Activated T-helper 1 cell treated with anti-CD3 and anti-CD28 coated beads, Interleukin-12 subunit alpha, Interleukin-12 subunit beta, Interleukin-2, Interleukin-4 antibody, amounts not matched to agents 30 ng/mL and 10 ng/mL and 1 ng/mL, durations not matched to agents 14 hours and 24 hours and 36 hours (primary cell): ENCODE measurements at regions not wholly inside any gene's neighbourhood (a gene's known extent, or its start where the extent isn't known, plus 50 kb on each side); places are given as distances from the start of the nearest gene placed in this dataset.

Experiments
- DNase-seq: peaks from one replicate; pipeline ENCODE4 v3.0.0; 2021; ENCODE audit warnings: low spot score
- H3K27ac Mint-ChIP-seq: one replicate; pipeline ENCODE4 v1.8.0; 2021; ENCODE audit warnings: mild to moderate bottlenecking, mixed read lengths
- H3K27me3 Mint-ChIP-seq: one replicate; pipeline ENCODE4 v1.8.0; 2022; ENCODE audit warnings: mild to moderate bottlenecking, moderate library complexity, mixed read lengths; ENCODE audit not compliant: insufficient read depth
- H3K36me3 Mint-ChIP-seq: one replicate; pipeline ENCODE4 v1.8.0; 2021; ENCODE audit warnings: low read depth, mixed read lengths
- H3K4me1 Mint-ChIP-seq: one replicate; pipeline ENCODE4 v1.8.0; 2021; ENCODE audit warnings: low read depth, mixed read lengths
- H3K4me3 Mint-ChIP-seq: one replicate; pipeline ENCODE4 v1.8.0; 2021; ENCODE audit warnings: mild to moderate bottlenecking, moderate library complexity, mixed read lengths
- H3K9me3 Mint-ChIP-seq: one replicate; pipeline ENCODE4 v1.8.0; 2021; ENCODE audit warnings: mixed read lengths
- intact Hi-C: fragments of 100-400 bp; cut with micrococcal nuclease; formaldehyde crosslinking; loops from one replicate; pipeline ENCODE4 v1.15.1; 2024

- H3K4me1 Mint-ChIP-seq, result no peaks in the 10 kb centered on the region
- intact Hi-C loops, result no loop called here
- DNase-seq, result no peak
- H3K4me3 Mint-ChIP-seq, result no peak overlapping the region
- no peak overlapping the region for H3K27ac Mint-ChIP-seq
- peaks cover 34% of the 10 kb centered on the region for H3K9me3 Mint-ChIP-seq
- H3K27me3 Mint-ChIP-seq, result peaks cover 5% of the 10 kb centered on the region
- H3K36me3 Mint-ChIP-seq, result no peaks in the 10 kb centered on the region
These were observed 50.1 kb downstream of the GCNT4 start for GRCh38 chr5:75002271-75002670.

- intact Hi-C loops, result no loop called here
- Mint-ChIP-seq H3K27me3 (peaks cover 6% of the 10 kb centered on the region), H3K36me3 (peaks cover 2% of the 10 kb centered on the region), H3K9me3 (peaks cover 4% of the 10 kb centered on the region), H3K4me1 (no peaks in the 10 kb centered on the region), H3K4me3 (no peak overlapping the region), H3K27ac (no peak overlapping the region)
- no peak for DNase-seq
These were observed 56.4 kb downstream of the GCNT4 start for GRCh38 chr5:74995926-74996325.

- H3K36me3 Mint-ChIP-seq, result peaks cover 2% of the 10 kb centered on the region
- no peaks in the 10 kb centered on the region for H3K4me1 Mint-ChIP-seq
- DNase-seq, result no peak
- H3K9me3 Mint-ChIP-seq, result peaks cover 4% of the 10 kb centered on the region
- intact Hi-C loops, result no loop called here
- H3K27me3 Mint-ChIP-seq, result peaks cover 6% of the 10 kb centered on the region
- H3K27ac Mint-ChIP-seq, result no peak overlapping the region
- no peak overlapping the region for H3K4me3 Mint-ChIP-seq
These were observed 57.5 kb downstream of the GCNT4 start for GRCh38 chr5:74994826-74995225.

- H3K27me3 Mint-ChIP-seq, result peaks cover 6% of the 10 kb centered on the region
- peaks cover 4% of the 10 kb centered on the region for H3K9me3 Mint-ChIP-seq
- peaks cover 2% of the 10 kb centered on the region for H3K36me3 Mint-ChIP-seq
- no peak overlapping the region for H3K4me3 Mint-ChIP-seq
- intact Hi-C loops, result no loop called here
- no peak for DNase-seq
- no peaks in the 10 kb centered on the region for H3K4me1 Mint-ChIP-seq
- no peak overlapping the region for H3K27ac Mint-ChIP-seq
These were observed 58.6 kb downstream of the GCNT4 start for GRCh38 chr5:74993743-74994142.

GRCh38 chr5:74992791-74993190 is 59.6 kb downstream of the GCNT4 start:
- peaks cover 3% of the 10 kb centered on the region for H3K27me3 Mint-ChIP-seq
- H3K4me1 Mint-ChIP-seq, result no peaks in the 10 kb centered on the region
- peaks cover 4% of the 10 kb centered on the region for H3K9me3 Mint-ChIP-seq
- DNase-seq, result no peak
- H3K4me3 Mint-ChIP-seq, result no peak overlapping the region
- intact Hi-C loops, result no loop called here
- no peak overlapping the region for H3K27ac Mint-ChIP-seq
- peaks cover 2% of the 10 kb centered on the region for H3K36me3 Mint-ChIP-seq

GRCh38 chr5:74991522-74991921 is 60.8 kb downstream of the GCNT4 start:
- no peak for DNase-seq
- Mint-ChIP-seq H3K36me3 (peaks cover 2% of the 10 kb centered on the region), H3K9me3 (no peaks in the 10 kb centered on the region), H3K27me3 (peaks cover 3% of the 10 kb centered on the region), H3K27ac (no peak overlapping the region), H3K4me3 (no peak overlapping the region), H3K4me1 (no peaks in the 10 kb centered on the region)
- intact Hi-C loops, result no loop called here

GRCh38 chr5:74990194-74990593 is 62.2 kb downstream of the GCNT4 start:
- H3K4me3 Mint-ChIP-seq, result no peak overlapping the region
- no peaks in the 10 kb centered on the region for H3K4me1 Mint-ChIP-seq
- no peak for DNase-seq
- H3K36me3 Mint-ChIP-seq, result no peaks in the 10 kb centered on the region
- no peaks in the 10 kb centered on the region for H3K9me3 Mint-ChIP-seq
- H3K27ac Mint-ChIP-seq, result no peak overlapping the region
- intact Hi-C loops, result no loop called here
- no peaks in the 10 kb centered on the region for H3K27me3 Mint-ChIP-seq

GRCh38 chr5:74988273-74988983 is 63.9 kb downstream of the GCNT4 start:
- Mint-ChIP-seq H3K4me3 (no peak overlapping the region), H3K27ac (no peak overlapping the region), H3K36me3 (no peaks in the 10 kb centered on the region), H3K27me3 (no peaks in the 10 kb centered on the region), H3K4me1 (no peaks in the 10 kb centered on the region), H3K9me3 (no peaks in the 10 kb centered on the region)
- intact Hi-C loops, result no loop called here
- DNase-seq, result no peak

- Mint-ChIP-seq H3K27me3 (no peaks in the 10 kb centered on the region), H3K4me3 (no peak overlapping the region), H3K36me3 (peaks cover 13% of the 10 kb centered on the region), H3K4me1 (peaks cover 37% of the 10 kb centered on the region), H3K27ac (no peak overlapping the region), H3K9me3 (peaks cover 13% of the 10 kb centered on the region)
- DNase-seq, result no peak
- intact Hi-C loops, result no loop called here
These were observed 74.0 kb downstream of the GCNT4 start for GRCh38 chr5:74978345-74978744.

GRCh38 chr5:74977471-74977870 is 74.9 kb downstream of the GCNT4 start:
- Mint-ChIP-seq H3K27ac (no peak overlapping the region), H3K27me3 (no peaks in the 10 kb centered on the region), H3K4me1 (peaks cover 39% of the 10 kb centered on the region), H3K9me3 (peaks cover 13% of the 10 kb centered on the region), H3K36me3 (peaks cover 13% of the 10 kb centered on the region), H3K4me3 (no peak overlapping the region)
- no peak for DNase-seq
- intact Hi-C loops, result no loop called here

GRCh38 chr5:74976651-74977050 is 75.7 kb downstream of the GCNT4 start:
- Mint-ChIP-seq H3K27me3 (no peaks in the 10 kb centered on the region), H3K4me3 (no peak overlapping the region), H3K27ac (no peak overlapping the region), H3K4me1 (peaks cover 39% of the 10 kb centered on the region), H3K9me3 (peaks cover 13% of the 10 kb centered on the region), H3K36me3 (peaks cover 13% of the 10 kb centered on the region)
- intact Hi-C loops, result no loop called here
- DNase-seq, result no peak

- H3K4me1 Mint-ChIP-seq, result peaks cover 39% of the 10 kb centered on the region
- H3K36me3 Mint-ChIP-seq, result peaks cover 13% of the 10 kb centered on the region
- H3K9me3 Mint-ChIP-seq, result peaks cover 13% of the 10 kb centered on the region
- H3K27me3 Mint-ChIP-seq, result no peaks in the 10 kb centered on the region
- intact Hi-C loops, result no loop called here
- H3K4me3 Mint-ChIP-seq, result no peak overlapping the region
- DNase-seq, result no peak
- H3K27ac Mint-ChIP-seq, result no peak overlapping the region
These were observed 76.8 kb downstream of the GCNT4 start for GRCh38 chr5:74975582-74975981.

GRCh38 chr5:74974451-74975091 is 77.8 kb downstream of the GCNT4 start:
- no peaks in the 10 kb centered on the region for H3K27me3 Mint-ChIP-seq
- H3K4me3 Mint-ChIP-seq, result no peak overlapping the region
- intact Hi-C loops, result loop anchor here (1.0 kb wide), 1 partner anchor 29 kb away; no protein-coding TSS in a partner anchor
- peaks cover 13% of the 10 kb centered on the region for H3K36me3 Mint-ChIP-seq
- H3K9me3 Mint-ChIP-seq, result peaks cover 13% of the 10 kb centered on the region
- H3K27ac Mint-ChIP-seq, result peak overlapping the region; percentile 80
- peak; percentile 1 for DNase-seq
- H3K4me1 Mint-ChIP-seq, result peaks cover 39% of the 10 kb centered on the region
